ENCODE measurements at regions not wholly inside any gene's neighbourhood (a gene's known extent, or its start where the extent isn't known, plus 50 kb on each side); places are given as distances from the start of the nearest gene placed in this dataset.
"Not testable (repeated sequence)": the region's sequence is repeated elsewhere in the genome, so short reads cannot be mapped to it uniquely, and the experiment has no call there.

DNA sequence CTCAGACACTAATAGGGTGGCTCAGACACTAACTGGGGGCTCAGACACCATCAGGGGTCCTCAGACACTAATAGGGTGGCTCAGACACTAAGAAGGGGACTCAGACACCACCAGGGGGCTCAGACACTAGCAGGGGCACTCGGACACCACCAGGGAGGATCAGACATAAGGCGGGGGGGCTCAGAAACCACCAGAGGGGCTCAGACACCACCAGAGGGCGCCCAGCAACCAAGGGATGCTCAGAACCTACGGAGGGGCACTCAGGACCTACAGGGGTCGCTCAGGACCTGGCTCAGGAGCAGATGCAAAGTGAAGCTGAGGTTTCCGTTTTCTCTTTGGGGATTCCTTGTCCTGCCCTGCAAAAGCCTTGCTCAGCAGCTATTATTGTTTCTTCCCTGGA lies 448.5 kb downstream of the TMEM121 start:
- H3K27ac ChIP-seq (ENCODE audit: low read depth, low read length), result no peak overlapping the region

DNA sequence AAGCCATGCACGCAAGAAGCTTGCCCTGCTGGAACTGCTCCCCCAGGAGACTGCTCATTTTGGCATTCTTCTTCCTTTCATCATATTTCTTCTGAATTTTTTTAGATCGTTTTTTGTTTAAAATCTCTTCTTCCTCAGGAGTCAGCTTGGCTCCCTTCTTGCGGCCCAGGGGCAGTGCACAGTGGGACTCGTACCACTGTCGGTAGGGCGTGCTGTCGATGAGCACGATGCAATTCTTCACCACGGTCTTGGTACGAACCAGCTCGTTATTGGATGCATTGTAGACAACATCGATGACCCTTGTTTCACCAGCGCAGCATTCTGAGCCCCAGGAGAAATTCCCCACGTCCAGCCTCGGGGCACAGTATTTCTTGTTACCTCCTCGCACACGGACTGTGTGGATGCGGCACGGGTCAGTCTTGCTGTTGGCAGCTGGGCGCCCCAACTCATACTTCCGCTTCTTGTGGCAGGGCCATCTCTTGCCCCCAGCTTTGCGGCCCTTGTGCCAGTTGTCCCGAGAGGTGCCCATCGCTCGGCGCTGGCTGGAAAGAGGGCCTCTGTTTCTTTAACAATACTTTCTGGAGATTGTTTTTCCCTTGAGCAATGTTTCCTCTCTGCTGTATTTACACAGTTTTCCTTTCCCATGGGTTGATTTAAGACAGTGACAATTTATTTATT lies 452.4 kb downstream of the TMEM121 start:
- peaks cover 62% of the 10 kb centered on the region; the same call in 1 of the 2 replicates for H3K9me3 ChIP-seq (ENCODE audit: control insufficient read depth, insufficient read depth, low read depth, low read length)
- no peaks in the 10 kb centered on the region for H3K4me1 ChIP-seq (ENCODE audit: control insufficient read depth, insufficient read depth, low read length)
- H3K4me3 ChIP-seq (ENCODE audit: low read depth, low read length), result no peak overlapping the region
- H3K9ac ChIP-seq (ENCODE audit: low read length), result no peak overlapping the region
- H3K27me3 ChIP-seq (ENCODE audit: control insufficient read depth, insufficient read depth, low read length), result no peaks in the 10 kb centered on the region
- no peak overlapping the region for H3K27ac ChIP-seq (ENCODE audit: low read depth, low read length)
- no peaks in the 10 kb centered on the region for H3K36me3 ChIP-seq (ENCODE audit: control insufficient read depth, insufficient read depth, low read length)

More for the DNA sequence above, 448.5 kb downstream of the TMEM121 start:
- Histone ChIP-seq H3K9ac (ENCODE audit: low read length) (no peak overlapping the region), H3K27me3 (ENCODE audit: control insufficient read depth, insufficient read depth, low read length) (no peaks in the 10 kb centered on the region; the same call in 1 of the 2 replicates), H3K36me3 (ENCODE audit: control insufficient read depth, insufficient read depth, low read length) (no peaks in the 10 kb centered on the region), H3K9me3 (ENCODE audit: control insufficient read depth, insufficient read depth, low read depth, low read length) (peaks cover 68% of the 10 kb centered on the region; the same call in 1 of the 2 replicates), H3K4me3 (ENCODE audit: low read depth, low read length) (no peak overlapping the region), H3K4me1 (ENCODE audit: control insufficient read depth, insufficient read depth, low read length) (no peaks in the 10 kb centered on the region)

DNA sequence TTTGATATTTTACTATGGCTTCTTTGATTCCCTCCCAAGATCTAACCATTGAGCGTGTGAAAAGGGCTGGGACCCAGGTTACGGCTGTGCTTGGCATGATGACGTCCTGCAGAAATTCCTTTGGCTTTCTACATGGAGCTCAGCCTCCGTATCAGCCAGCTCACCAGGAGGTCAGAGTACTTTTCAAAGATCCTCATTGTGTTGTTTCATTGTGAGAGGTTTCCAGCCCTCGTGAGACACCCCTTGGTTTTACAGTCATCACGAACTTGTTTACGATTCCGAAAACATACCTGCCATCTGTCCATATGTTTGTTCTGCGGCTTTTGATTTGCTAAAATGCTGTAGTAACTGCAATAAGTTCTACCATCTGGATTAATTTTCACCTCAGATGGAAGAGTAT lies 453.1 kb downstream of the TMEM121 start:
- H3K4me3 ChIP-seq (ENCODE audit: low read depth, low read length), result no peak overlapping the region
- H3K9me3 ChIP-seq (ENCODE audit: control insufficient read depth, insufficient read depth, low read depth, low read length), result peaks cover 62% of the 10 kb centered on the region; the same call in 1 of the 2 replicates
- H3K36me3 ChIP-seq (ENCODE audit: control insufficient read depth, insufficient read depth, low read length), result no peaks in the 10 kb centered on the region
- H3K4me1 ChIP-seq (ENCODE audit: control insufficient read depth, insufficient read depth, low read length), result no peaks in the 10 kb centered on the region
- no peaks in the 10 kb centered on the region for H3K27me3 ChIP-seq (ENCODE audit: control insufficient read depth, insufficient read depth, low read length)
- H3K27ac ChIP-seq (ENCODE audit: low read depth, low read length), result no peak overlapping the region
- no peak overlapping the region for H3K9ac ChIP-seq (ENCODE audit: low read length)

DNA sequence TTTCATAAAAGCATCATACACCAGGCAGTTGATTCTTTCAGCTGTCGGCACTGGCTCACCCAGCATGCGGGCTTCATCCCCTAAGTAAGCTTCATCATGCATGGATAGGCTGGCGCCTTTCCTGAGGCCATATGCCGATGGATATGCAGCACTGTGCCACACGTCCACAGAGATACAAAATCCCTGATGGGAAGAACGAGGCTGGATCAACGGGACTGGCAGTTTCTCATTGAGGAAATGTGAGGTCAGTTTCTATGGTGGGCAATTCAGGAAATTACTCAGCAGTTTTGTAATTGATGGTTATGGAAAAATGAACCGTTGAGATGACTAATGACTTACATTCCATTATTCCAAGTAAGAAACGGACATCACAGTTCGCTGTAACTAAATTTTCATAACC lies 453.8 kb downstream of the TMEM121 start:
- Histone ChIP-seq H3K9me3 (ENCODE audit: control insufficient read depth, insufficient read depth, low read depth, low read length) (peaks cover 65% of the 10 kb centered on the region; the same call in 1 of the 2 replicates), H3K36me3 (ENCODE audit: control insufficient read depth, insufficient read depth, low read length) (no peaks in the 10 kb centered on the region), H3K4me1 (ENCODE audit: control insufficient read depth, insufficient read depth, low read length) (no peaks in the 10 kb centered on the region), H3K4me3 (ENCODE audit: low read depth, low read length) (no peak overlapping the region), H3K9ac (ENCODE audit: low read length) (no peak overlapping the region), H3K27ac (ENCODE audit: low read depth, low read length) (no peak overlapping the region), H3K27me3 (ENCODE audit: control insufficient read depth, insufficient read depth, low read length) (no peaks in the 10 kb centered on the region)

DNA sequence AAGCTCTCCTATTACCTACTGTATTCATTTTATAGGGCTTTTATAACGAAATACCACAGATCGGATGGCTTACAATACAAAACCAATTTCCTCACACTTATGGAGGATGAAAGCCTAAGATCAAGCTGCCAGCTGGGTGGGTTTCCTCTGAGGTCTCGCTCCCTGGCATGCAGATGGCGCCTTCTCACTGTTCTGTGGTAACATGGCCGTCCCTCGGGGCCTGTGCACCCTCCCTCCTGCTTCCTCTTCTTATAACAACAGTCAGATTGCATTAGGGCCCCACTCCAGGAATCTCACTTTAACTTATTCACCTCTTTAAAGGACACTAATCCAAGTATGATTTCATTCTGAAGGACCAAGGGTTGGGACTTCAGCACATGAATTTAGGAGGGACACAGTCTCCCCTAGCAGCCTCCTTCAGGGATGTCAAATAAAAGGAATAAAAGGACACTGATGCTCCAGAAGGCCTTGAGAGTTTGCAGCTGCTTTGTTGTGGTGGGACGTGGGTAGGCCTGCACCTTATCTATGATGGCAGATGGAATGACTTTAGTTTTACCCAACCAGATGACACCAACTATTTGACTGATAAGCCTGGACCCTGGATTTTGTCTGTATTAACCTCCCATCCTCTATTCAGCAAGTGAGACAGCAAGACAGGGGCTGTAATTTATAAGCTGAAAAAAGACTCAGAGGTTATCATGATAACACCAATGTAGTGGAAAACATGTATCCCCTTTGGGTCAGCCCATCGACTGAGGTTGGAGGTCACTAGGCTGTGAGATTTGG lies 455.3 kb downstream of the TMEM121 start:
- not testable (repeated sequence) for H3K36me3 ChIP-seq (ENCODE audit: control insufficient read depth, insufficient read depth, low read length); H3K27ac ChIP-seq (ENCODE audit: low read depth, low read length); H3K4me3 ChIP-seq (ENCODE audit: low read depth, low read length); H3K27me3 ChIP-seq (ENCODE audit: control insufficient read depth, insufficient read depth, low read length); H3K4me1 ChIP-seq (ENCODE audit: control insufficient read depth, insufficient read depth, low read length); H3K9ac ChIP-seq (ENCODE audit: low read length)
- H3K9me3 ChIP-seq (ENCODE audit: control insufficient read depth, insufficient read depth, low read depth, low read length), result peaks cover 55% of the 10 kb centered on the region; the same call in 1 of the 2 replicates

DNA sequence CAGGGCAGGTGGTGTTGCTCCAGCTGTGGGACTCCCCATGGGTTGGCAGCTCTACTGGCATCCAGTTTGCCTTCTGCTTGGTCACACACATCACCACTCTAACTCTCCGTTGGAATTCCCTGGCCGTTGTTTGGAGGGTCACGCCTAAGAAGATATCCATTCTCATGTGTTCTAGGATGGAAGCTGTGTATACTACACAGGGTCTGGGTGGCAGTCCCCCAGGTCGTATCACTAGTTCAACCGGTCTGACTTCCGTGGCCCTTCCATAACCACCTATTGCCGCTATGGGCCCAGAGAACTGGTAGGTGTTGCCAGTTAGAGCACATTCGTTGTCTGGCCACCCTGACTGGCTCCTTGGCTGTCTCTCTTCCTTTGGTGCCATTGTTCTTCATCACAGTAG lies 456.3 kb downstream of the TMEM121 start:
- H3K27ac ChIP-seq (ENCODE audit: low read depth, low read length), result no peak overlapping the region
- no peak overlapping the region for H3K9ac ChIP-seq (ENCODE audit: low read length)
- H3K36me3 ChIP-seq (ENCODE audit: control insufficient read depth, insufficient read depth, low read length), result no peaks in the 10 kb centered on the region
- H3K27me3 ChIP-seq (ENCODE audit: control insufficient read depth, insufficient read depth, low read length), result no peaks in the 10 kb centered on the region
- H3K9me3 ChIP-seq (ENCODE audit: control insufficient read depth, insufficient read depth, low read depth, low read length), result peaks cover 57% of the 10 kb centered on the region; the same call in 1 of the 2 replicates
- H3K4me3 ChIP-seq (ENCODE audit: low read depth, low read length), result no peak overlapping the region
- no peaks in the 10 kb centered on the region for H3K4me1 ChIP-seq (ENCODE audit: control insufficient read depth, insufficient read depth, low read length)

DNA sequence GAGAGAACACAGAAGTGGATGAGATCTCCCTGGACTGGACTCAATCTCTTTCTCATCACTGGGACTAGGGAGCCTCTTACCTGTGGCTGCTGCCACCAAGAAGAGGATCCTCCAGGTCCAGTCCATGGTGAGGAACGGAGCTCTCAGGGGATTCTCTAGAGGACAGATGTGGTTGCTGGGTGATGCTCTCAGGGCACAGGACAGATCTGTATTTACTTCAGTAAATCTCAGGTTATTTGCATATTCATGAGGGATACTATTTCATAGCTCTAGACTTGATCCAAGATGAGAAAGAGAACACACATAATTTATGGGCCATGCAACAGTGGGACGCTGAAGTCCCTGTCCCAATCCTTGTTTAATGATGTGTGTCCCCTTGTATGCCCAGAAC lies 460.5 kb downstream of the TMEM121 start:
- Histone ChIP-seq H3K36me3 (ENCODE audit: control insufficient read depth, insufficient read depth, low read length) (no peaks in the 10 kb centered on the region), H3K4me3 (ENCODE audit: low read depth, low read length) (no peak overlapping the region), H3K9ac (ENCODE audit: low read length) (no peak overlapping the region), H3K27me3 (ENCODE audit: control insufficient read depth, insufficient read depth, low read length) (no peaks in the 10 kb centered on the region), H3K27ac (ENCODE audit: low read depth, low read length) (no peak overlapping the region), H3K4me1 (ENCODE audit: control insufficient read depth, insufficient read depth, low read length) (no peaks in the 10 kb centered on the region), H3K9me3 (ENCODE audit: control insufficient read depth, insufficient read depth, low read depth, low read length) (peaks cover 67% of the 10 kb centered on the region; the same call in 1 of the 2 replicates)

DNA sequence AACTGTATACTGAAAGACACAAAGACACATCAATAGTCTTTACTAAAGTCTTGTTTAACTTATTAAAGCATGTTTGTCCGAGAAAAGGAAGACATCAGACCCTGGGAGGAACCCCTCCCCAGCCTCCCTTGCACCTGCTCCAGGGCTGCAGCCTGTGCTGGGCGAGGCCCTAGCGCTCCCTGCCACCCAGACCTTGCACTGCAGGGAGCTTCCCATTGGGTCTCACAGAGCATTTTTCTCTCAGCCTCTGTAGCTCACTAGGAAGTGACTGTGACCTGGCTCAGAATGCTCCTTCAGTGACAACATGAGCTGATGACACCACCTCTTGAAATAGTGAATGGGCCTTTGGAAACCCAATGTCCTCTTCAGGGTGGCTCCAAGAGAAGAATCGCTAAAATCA lies 461.2 kb downstream of the TMEM121 start:
- Histone ChIP-seq H3K4me3 (ENCODE audit: low read depth, low read length) (no peak overlapping the region), H3K9ac (ENCODE audit: low read length) (no peak overlapping the region), H3K27me3 (ENCODE audit: control insufficient read depth, insufficient read depth, low read length) (no peaks in the 10 kb centered on the region), H3K9me3 (ENCODE audit: control insufficient read depth, insufficient read depth, low read depth, low read length) (peaks cover 61% of the 10 kb centered on the region; the same call in 1 of the 2 replicates), H3K27ac (ENCODE audit: low read depth, low read length) (no peak overlapping the region), H3K4me1 (ENCODE audit: control insufficient read depth, insufficient read depth, low read length) (no peaks in the 10 kb centered on the region), H3K36me3 (ENCODE audit: control insufficient read depth, insufficient read depth, low read length) (no peaks in the 10 kb centered on the region)

DNA sequence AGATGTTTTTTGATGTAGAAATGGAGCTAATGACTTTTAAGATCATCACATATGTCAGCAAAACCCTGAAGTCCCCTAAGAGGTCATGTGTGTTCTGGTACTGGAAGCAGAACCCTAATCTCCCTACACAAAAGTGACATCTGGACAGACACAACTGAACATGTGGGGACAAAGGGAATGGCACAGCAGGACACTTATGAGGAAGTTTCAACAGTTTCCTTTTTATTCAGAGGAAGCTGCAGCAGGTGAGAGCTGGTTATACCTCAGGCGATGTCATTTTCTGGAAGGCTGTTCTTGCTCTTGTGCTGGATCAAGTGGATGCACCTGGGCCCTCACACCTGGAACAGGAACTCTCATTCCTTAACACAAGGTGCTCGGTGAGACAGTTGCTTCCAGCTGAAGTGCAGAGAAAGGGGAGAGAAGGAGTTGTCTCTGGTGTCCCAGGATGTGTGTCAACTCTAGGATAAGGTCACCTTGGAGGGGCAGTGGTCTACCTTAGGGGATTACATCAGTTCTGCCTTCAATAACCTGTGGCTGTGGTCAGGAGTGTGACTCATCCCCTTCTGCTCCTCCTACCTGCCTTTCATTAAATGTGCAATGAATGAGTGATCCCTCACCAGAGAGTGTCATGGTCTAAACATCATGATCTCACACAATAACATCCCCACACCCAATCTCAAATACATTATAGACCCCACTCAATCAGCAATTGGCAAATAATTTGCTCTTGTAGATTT lies 463.4 kb downstream of the TMEM121 start:
- Histone ChIP-seq H3K27me3 (ENCODE audit: control insufficient read depth, insufficient read depth, low read length) (no peaks in the 10 kb centered on the region), H3K4me1 (ENCODE audit: control insufficient read depth, insufficient read depth, low read length) (no peaks in the 10 kb centered on the region), H3K4me3 (ENCODE audit: low read depth, low read length) (no peak overlapping the region), H3K9ac (ENCODE audit: low read length) (no peak overlapping the region), H3K27ac (ENCODE audit: low read depth, low read length) (no peak overlapping the region), H3K9me3 (ENCODE audit: control insufficient read depth, insufficient read depth, low read depth, low read length) (peaks cover 51% of the 10 kb centered on the region; the same call in 1 of the 2 replicates), H3K36me3 (ENCODE audit: control insufficient read depth, insufficient read depth, low read length) (no peaks in the 10 kb centered on the region)

DNA sequence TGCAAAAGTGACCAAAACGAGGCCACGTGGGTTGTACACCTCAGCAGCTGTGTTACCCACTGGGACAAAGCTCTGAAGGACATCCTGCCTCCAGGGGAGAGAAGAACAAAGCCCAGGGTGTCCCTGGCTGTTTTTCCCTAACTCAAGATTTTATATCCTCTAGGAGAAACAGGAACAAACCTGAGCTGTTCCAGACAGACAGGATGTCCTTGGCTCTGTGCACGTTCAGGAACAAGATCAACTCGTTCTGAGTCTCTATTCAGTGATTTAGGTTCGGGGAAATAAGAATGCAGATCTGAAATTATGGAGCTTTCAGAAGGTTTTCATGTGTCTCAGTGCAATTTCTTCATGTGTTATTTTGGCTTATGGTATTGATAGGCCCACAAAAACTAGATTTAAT lies 465.3 kb downstream of the TMEM121 start:
- peaks cover 47% of the 10 kb centered on the region; the same call in 1 of the 2 replicates for H3K9me3 ChIP-seq (ENCODE audit: control insufficient read depth, insufficient read depth, low read depth, low read length)
- not testable (repeated sequence) for H3K36me3 ChIP-seq (ENCODE audit: control insufficient read depth, insufficient read depth, low read length)

DNA sequence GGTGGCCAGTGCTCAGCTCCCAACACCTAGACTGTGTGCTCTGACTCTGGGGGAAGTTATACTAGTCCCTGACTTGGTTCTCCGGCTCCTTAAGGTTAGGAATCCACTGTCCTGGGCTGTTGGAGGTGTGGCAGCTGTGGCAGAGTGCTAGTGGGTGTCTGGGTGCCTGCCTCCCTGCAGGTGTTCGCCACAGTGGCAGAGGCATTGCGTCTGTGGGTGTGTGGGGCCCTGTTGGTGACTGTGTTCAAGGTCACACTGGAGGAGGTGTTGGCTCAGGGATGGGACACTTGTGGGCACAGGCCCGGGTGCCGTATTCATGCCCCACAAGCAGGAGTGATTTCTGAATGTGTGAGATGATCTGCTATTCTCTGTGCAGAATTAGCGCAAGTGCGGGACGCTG lies 467.4 kb downstream of the TMEM121 start:
- H3K9ac ChIP-seq (ENCODE audit: low read length), result no peak overlapping the region
- H3K27ac ChIP-seq (ENCODE audit: low read depth, low read length), result no peak overlapping the region
- no peaks in the 10 kb centered on the region for H3K27me3 ChIP-seq (ENCODE audit: control insufficient read depth, insufficient read depth, low read length)
- H3K4me1 ChIP-seq (ENCODE audit: control insufficient read depth, insufficient read depth, low read length), result no peaks in the 10 kb centered on the region
- H3K4me3 ChIP-seq (ENCODE audit: low read depth, low read length), result no peak overlapping the region
- no peaks in the 10 kb centered on the region for H3K36me3 ChIP-seq (ENCODE audit: control insufficient read depth, insufficient read depth, low read length)
- H3K9me3 ChIP-seq (ENCODE audit: control insufficient read depth, insufficient read depth, low read depth, low read length), result peaks cover 38% of the 10 kb centered on the region; the same call in 1 of the 2 replicates

More for the DNA sequence above, 465.3 kb downstream of the TMEM121 start:
- not testable (repeated sequence) for H3K4me1 ChIP-seq (ENCODE audit: control insufficient read depth, insufficient read depth, low read length); H3K9ac ChIP-seq (ENCODE audit: low read length); H3K27ac ChIP-seq (ENCODE audit: low read depth, low read length); H3K4me3 ChIP-seq (ENCODE audit: low read depth, low read length); H3K27me3 ChIP-seq (ENCODE audit: control insufficient read depth, insufficient read depth, low read length)

Data from HUES6 (cell line).